22Rv1 (cell line): ENCODE measurements at regions not wholly inside any gene's neighbourhood (a gene's known extent, or its start where the extent isn't known, plus 50 kb on each side); places are given as distances from the start of the nearest gene placed in this dataset.

Experiments used
- H3K27ac ChIP-seq: fragments of 450-650 bp; 2 replicates; pipeline ENCODE4 v1.5.1; 2017
- ZFX ChIP-seq: fragments of 450-650 bp; IDR thresholded peaks from 2 replicates; pipeline ENCODE4 v1.6.1; 2017; ENCODE audit warnings: antibody characterized with exemption, borderline replicate concordance
- TF ChIP-seq, protein P1 (sequence below): fragments of 450-650 bp; IDR thresholded peaks from 2 replicates; pipeline ENCODE4 v1.5.1; 2017; ENCODE audit warnings: mild to moderate bottlenecking

GRCh38 chr2:221926327-221926726 lies 354.2 kb upstream of the EPHA4 start:
- TF ChIP-seq ZFX, result no peak
- TF ChIP-seq, protein P1, sequence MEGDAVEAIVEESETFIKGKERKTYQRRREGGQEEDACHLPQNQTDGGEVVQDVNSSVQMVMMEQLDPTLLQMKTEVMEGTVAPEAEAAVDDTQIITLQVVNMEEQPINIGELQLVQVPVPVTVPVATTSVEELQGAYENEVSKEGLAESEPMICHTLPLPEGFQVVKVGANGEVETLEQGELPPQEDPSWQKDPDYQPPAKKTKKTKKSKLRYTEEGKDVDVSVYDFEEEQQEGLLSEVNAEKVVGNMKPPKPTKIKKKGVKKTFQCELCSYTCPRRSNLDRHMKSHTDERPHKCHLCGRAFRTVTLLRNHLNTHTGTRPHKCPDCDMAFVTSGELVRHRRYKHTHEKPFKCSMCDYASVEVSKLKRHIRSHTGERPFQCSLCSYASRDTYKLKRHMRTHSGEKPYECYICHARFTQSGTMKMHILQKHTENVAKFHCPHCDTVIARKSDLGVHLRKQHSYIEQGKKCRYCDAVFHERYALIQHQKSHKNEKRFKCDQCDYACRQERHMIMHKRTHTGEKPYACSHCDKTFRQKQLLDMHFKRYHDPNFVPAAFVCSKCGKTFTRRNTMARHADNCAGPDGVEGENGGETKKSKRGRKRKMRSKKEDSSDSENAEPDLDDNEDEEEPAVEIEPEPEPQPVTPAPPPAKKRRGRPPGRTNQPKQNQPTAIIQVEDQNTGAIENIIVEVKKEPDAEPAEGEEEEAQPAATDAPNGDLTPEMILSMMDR, result no peak
- H3K27ac ChIP-seq, result no peak overlapping the region

- H3K27ac ChIP-seq, result no peak overlapping the region
- TF ChIP-seq, protein P1, result no peak
- TF ChIP-seq ZFX, result no peak
Observed at GRCh38 chr2:221924576-221924975, 352.5 kb upstream of the EPHA4 start.

- TF ChIP-seq ZFX, result no peak
- TF ChIP-seq, protein P1, result no peak
- H3K27ac ChIP-seq, result no peak overlapping the region
Observed at GRCh38 chr2:221915926-221916325, 343.8 kb upstream of the EPHA4 start.

GRCh38 chr2:221914334-221914880 lies 342.3 kb upstream of the EPHA4 start:
- no peak overlapping the region for H3K27ac ChIP-seq
- no peak for TF ChIP-seq ZFX
- TF ChIP-seq, protein P1, result no peak

GRCh38 chr2:221911890-221912289 lies 339.8 kb upstream of the EPHA4 start:
- TF ChIP-seq ZFX, result no peak
- TF ChIP-seq, protein P1, result no peak
- H3K27ac ChIP-seq, result no peak overlapping the region

DNA sequence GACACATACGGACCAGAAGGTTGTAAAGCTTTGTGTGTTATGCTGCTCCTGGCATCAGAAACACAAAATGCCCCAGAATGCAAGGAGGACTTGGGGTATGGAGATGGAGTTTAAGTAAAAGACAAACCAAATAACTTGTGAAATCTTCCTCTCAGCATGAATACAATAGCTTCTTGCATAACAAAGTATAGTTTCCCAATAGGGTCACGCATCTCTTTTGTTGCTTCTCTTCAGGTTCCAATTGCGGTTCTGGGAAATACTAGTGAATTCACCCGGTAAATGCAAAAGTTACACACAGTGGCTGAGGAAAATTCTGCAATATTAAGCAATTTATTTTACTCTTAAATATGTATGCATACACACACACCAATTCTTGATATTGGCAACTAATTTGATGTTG lies 339.2 kb upstream of the EPHA4 start:
- no peak for TF ChIP-seq ZFX
- TF ChIP-seq, protein P1, result no peak
- no peak overlapping the region for H3K27ac ChIP-seq

- no peak overlapping the region for H3K27ac ChIP-seq
Observed at GRCh38 chr2:221908518-221908917, 336.4 kb upstream of the EPHA4 start.

More at GRCh38 chr2:221908518-221908917, 336.4 kb upstream of the EPHA4 start:
- TF ChIP-seq, protein P1, result no peak
- TF ChIP-seq ZFX, result no peak
